RWPE2 (cell line): ENCODE measurements at regions not wholly inside any gene's neighbourhood (a gene's known extent, or its start where the extent isn't known, plus 50 kb on each side); places are given as distances from the start of the nearest gene placed in this dataset.

Experiments used
- ATAC-seq: fragments of 200-7000 bp; cut with Tn5 transposase; 3 replicates; pipeline ENCODE4 v1.9.1; 2021; ENCODE audit warnings: low read depth
- DNase-seq: peaks from one replicate; pipeline ENCODE4 v3.0.0-alpha.2; 2020; ENCODE audit warnings: low spot score
- H3K27ac ChIP-seq: fragments of 450-650 bp; 2 replicates; pipeline ENCODE4 v1.5.1; 2017; ENCODE audit warnings: mild to moderate bottlenecking; ENCODE audit not compliant: poor library complexity, severe bottlenecking
- H3K27me3 ChIP-seq: fragments of 250-450 bp; sonication (Bioruptor Pico); 2 replicates; pipeline ENCODE4 v1.5.1; 2021; ENCODE audit warnings: mild to moderate bottlenecking, moderate library complexity; ENCODE audit not compliant: insufficient read depth, poor library complexity, severe bottlenecking
- H3K36me3 ChIP-seq: fragments of 250-450 bp; sonication (Bioruptor Pico); 2 replicates; pipeline ENCODE4 v1.5.1; 2020; ENCODE audit warnings: low read depth, mild to moderate bottlenecking, moderate library complexity
- H3K4me1 ChIP-seq: fragments of 250-450 bp; sonication (Bioruptor Pico); 2 replicates; pipeline ENCODE4 v1.5.1; 2021; ENCODE audit warnings: mild to moderate bottlenecking, moderate library complexity; ENCODE audit not compliant: insufficient read depth, poor library complexity, severe bottlenecking
- H3K4me3 ChIP-seq: fragments of 250-450 bp; sonication (Bioruptor Pico); 2 replicates; pipeline ENCODE4 v1.5.1; 2021; ENCODE audit warnings: mild to moderate bottlenecking, moderate library complexity; ENCODE audit not compliant: severe bottlenecking
- H3K9me3 ChIP-seq: fragments of 250-450 bp; sonication (Bioruptor Pico); 2 replicates; pipeline ENCODE4 v1.5.1; 2021; ENCODE audit warnings: mild to moderate bottlenecking, moderate library complexity; ENCODE audit not compliant: severe bottlenecking
- CTCF ChIP-seq: fragments of 450-650 bp; IDR thresholded peaks from one replicate; pipeline ENCODE4 v1.5.1; 2017; ENCODE audit warnings: mild to moderate bottlenecking, moderate library complexity; ENCODE audit not compliant: poor library complexity, severe bottlenecking

GRCh38 chr14:101193106-101193844 is 289.8 kb upstream of the RTL1 start:
- DNase-seq: peak; percentile 64
- Histone ChIP-seq H3K27ac (no peak overlapping the region), H3K4me3 (no peak overlapping the region), H3K27me3 (peaks cover 7% of the 10 kb centered on the region), H3K36me3 (no peaks in the 10 kb centered on the region), H3K4me1 (no peaks in the 10 kb centered on the region), H3K9me3 (no peaks in the 10 kb centered on the region)
- TF ChIP-seq CTCF: no peak
- ATAC-seq: no peak

- Histone ChIP-seq H3K9me3 (no peaks in the 10 kb centered on the region), H3K27ac (no peak overlapping the region), H3K4me1 (no peaks in the 10 kb centered on the region), H3K27me3 (peaks cover under 1% of the 10 kb centered on the region), H3K36me3 (no peaks in the 10 kb centered on the region), H3K4me3 (no peak overlapping the region)
- TF ChIP-seq CTCF: no peak
- DNase-seq (no peak), ATAC-seq (no peak)
Observed at GRCh38 chr14:101193845-101194372, 290.4 kb upstream of the RTL1 start.

- no peaks in the 10 kb centered on the region for H3K9me3 ChIP-seq
- no peaks in the 10 kb centered on the region for H3K27me3 ChIP-seq
- peak; percentile 59 for DNase-seq
- TF ChIP-seq CTCF: no peak
- no peak overlapping the region for H3K27ac ChIP-seq
- H3K4me1 ChIP-seq: no peaks in the 10 kb centered on the region
- ATAC-seq: no peak
- no peaks in the 10 kb centered on the region for H3K36me3 ChIP-seq
- H3K4me3 ChIP-seq: no peak overlapping the region
Observed at GRCh38 chr14:101194373-101195308, 291.1 kb upstream of the RTL1 start.

GRCh38 chr14:101195309-101195901 is 291.9 kb upstream of the RTL1 start:
- Histone ChIP-seq H3K9me3 (no peaks in the 10 kb centered on the region), H3K27ac (no peak overlapping the region), H3K36me3 (no peaks in the 10 kb centered on the region), H3K4me1 (no peaks in the 10 kb centered on the region), H3K27me3 (no peaks in the 10 kb centered on the region), H3K4me3 (no peak overlapping the region)
- TF ChIP-seq CTCF: no peak
- DNase-seq: peak; percentile 37
- ATAC-seq: no peak
